ENCODE measurements at regions not wholly inside any gene's neighbourhood (a gene's known extent, or its start where the extent isn't known, plus 50 kb on each side); places are given as distances from the start of the nearest gene placed in this dataset.
A peak's percentile ranks its signal among the peaks of the same experiment; 100 is the strongest.
"Not testable (repeated sequence)": the region's sequence is repeated elsewhere in the genome, so short reads cannot be mapped to it uniquely, and the experiment has no call there.

DNA sequence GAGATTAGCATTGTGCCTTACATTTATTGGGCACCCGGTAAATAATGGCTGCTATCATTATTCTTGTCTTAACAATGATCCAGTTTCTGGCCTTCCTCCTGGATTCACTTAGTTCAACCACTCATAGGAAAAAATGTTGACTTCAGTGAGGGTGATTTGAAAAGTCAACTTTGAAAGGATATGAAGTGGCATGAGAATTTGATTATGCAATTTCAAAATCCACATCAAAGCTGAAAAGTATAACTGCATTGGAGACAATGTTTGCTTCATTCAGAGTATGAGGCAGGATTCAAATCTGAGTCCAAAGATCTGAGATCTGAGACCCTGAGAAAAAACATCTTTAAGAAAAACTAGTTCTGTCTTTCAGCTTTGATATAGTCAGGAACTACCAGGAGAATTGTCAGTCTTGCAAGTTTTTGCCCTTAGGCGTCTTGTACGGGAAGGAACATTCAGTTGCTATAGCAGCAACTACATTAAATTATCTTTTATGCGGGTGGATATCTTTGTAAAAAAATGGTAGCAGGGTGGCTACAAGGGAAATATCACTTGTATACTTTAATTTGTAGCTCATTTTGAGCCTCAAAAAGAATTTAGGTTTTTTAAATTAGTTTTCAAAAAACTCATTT, 587.5 kb upstream of the LCORL start:
- no peak for DNase-seq

GRCh38 chr4:18602610-18603009, 581.1 kb upstream of the LCORL start:
- DNase-seq = not testable (repeated sequence)

GRCh38 chr4:18593297-18594002, 571.9 kb upstream of the LCORL start:
- peak; percentile 28 to 38 for DNase-seq

GRCh38 chr4:18582841-18583240, 561.3 kb upstream of the LCORL start:
- no peak for DNase-seq

DNA sequence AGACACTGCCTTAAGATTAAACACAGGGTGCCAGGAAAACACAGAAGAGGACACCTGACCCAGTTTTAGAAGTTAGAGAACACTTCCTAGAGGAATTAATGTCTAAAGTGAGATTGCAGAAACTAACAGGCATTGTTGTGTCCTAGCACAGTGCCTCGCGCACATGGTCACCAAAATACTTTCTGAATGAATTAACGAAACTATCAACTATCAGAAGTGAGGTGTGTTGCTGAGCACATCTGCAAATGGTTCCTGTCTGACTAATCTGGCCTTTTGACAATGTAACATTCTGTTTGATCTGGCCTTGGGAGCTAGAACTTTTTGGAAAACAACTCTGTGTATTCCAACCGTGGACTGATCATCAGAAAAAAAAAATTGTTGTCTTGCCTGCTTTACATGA, 556.8 kb upstream of the LCORL start:
- DNase-seq = no peak

GRCh38 chr4:18572481-18572880, 550.9 kb upstream of the LCORL start:
- DNase-seq = no peak

DNA sequence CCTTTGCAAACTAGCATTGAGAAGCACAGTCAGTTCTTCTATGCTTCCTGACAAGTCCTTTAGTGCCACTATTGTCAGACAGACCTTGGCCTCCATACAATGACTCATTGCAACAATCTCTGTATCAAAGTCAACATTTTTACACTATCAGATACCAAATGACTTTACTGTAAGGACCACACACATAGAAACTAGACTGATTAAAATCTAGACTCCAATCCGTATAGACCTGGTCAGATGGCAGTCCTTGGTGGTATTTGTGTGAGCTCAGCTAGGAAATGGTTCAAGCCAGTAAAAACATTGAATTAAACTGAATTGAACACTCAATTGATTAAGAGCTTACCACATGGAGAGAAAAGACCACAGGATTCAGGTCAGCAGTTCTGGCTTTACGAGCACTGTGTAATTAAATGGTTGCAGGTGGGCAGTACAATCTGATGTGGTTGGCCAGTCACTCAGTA, 549.8 kb upstream of the LCORL start:
- no peak for DNase-seq

- DNase-seq = no peak
Observed at GRCh38 chr4:18570370-18570769, 548.8 kb upstream of the LCORL start.

- DNase-seq = no peak
Observed at GRCh38 chr4:18568600-18568999, 547.0 kb upstream of the LCORL start.

DNA sequence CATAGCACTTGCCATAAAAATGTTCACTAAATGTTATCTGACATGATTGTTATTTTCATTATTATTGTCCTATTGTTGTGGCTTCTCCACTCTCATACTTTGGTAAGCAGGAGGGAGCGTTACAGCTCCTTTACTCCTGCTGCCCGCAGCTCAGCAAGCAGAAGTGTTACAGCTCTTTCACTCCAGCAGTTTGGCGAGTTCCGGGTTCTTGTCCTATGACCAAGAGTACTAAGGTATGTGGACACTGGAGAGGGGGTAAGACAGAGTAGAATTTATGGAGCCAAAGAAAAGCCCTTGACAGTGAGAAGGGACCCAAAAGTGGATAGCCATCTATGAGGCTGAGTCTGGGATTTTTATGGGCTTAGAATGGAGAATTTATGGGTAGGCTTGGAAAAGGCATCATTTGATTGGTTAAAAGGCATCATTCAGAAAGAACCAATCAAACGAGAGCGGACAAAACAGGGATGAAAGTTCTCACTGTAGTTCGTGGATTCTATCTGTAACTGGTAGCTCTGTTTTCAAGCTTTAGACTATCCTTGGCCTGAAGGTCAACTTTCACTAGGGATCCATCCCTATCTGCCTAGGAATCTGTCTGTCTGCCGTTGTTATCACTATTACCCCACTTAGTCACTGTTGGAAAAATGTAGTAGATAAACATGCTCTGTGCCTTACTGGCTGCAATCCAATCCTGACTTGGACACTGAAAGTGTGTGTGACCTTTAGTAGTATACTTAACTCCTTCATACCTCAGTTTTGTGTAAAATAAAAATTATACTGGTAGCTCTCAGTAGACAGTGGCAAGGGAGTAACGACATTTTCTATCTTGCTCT, 545.6 kb upstream of the LCORL start:
- no peak for DNase-seq

DNA sequence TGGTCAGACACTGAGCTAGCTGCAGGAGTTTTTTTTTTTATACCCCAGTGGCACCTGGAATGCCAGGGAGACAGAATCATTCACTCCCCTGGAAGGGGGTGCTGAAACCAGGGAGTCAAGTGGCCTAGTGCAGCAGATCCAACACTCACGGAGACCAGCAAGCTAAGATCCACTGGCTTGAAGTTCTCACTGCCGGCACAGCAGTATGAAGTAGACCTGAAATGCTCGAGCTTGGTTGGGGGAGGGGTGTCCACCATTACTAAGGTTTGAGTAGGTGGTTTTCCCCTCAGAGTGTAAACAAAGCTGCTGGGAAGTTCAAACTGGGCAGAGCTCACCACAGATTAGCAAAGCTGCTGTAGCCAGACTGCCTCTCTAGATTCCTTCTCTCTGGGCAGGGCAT, 537.9 kb upstream of the LCORL start:
- DNase-seq = no peak

- no peak for DNase-seq
Observed at GRCh38 chr4:18556402-18556801, 534.8 kb upstream of the LCORL start.

DNA sequence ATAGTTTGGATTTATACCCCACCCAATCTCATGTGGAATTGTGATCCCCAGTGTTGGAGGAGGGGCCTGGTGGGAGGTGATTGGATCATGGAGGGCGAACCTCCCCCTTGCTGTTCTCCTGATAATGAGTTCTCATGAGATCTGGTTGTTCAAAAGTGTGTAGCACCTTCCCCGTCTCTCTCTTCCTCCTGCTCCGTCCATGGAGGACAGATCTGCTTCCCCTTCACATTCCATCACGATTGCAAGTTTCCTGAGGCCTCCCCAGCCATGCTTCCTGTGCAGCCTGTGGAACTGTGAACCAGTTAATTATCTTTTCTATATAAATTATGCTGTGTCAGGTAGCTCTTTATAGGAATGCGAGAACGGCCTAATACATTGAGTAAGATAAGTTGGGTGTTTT, 518.8 kb upstream of the LCORL start:
- no peak for DNase-seq

DNA sequence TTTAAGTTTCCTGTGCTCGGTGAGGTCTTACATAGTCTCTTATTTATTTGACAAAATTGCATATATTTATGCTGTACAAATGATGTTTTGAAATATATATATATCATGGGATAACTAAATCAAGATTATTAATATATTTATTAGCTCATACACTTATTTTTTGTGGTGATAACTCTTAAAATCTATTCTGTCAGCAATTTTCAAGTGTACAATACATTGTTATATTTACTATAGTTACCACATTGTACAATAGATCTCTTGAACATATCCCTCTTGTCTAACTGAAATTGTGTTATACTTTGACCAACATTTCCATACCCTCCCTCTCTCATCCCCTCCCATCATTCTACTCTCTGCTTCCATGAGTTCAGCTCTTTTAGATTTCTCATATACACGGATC, 516.6 kb upstream of the LCORL start:
- DNase-seq = no peak

GRCh38 chr4:18536428-18536827, 514.9 kb upstream of the LCORL start:
- no peak for DNase-seq

DNA sequence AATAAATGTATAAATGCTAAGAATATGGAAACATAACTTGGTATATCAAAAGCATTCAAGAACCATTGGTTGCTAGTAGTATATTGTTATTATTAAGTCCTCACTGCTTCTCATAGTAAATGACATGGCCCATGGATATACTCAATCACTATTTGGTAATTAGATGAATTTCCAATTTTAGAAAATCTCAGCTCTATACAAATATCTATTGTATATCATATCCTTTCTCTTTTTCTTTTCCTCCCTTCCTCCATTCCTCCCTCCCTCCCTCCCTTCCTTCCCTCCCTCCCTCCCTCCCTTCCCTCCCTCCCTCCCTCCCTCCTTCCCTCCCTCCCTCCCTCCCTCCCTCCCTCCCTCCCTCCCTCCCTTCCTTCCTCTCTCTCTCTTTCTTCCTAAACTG, 514.4 kb upstream of the LCORL start:
- DNase-seq = no peak

- no peak for DNase-seq
Observed at GRCh38 chr4:18533262-18533775, 511.8 kb upstream of the LCORL start.

GRCh38 chr4:18531731-18532130, 510.2 kb upstream of the LCORL start:
- DNase-seq = no peak

GRCh38 chr4:18529482-18529881, 507.9 kb upstream of the LCORL start:
- DNase-seq = no peak

GRCh38 chr4:18524667-18525066, 503.1 kb upstream of the LCORL start:
- DNase-seq = no peak

DNA sequence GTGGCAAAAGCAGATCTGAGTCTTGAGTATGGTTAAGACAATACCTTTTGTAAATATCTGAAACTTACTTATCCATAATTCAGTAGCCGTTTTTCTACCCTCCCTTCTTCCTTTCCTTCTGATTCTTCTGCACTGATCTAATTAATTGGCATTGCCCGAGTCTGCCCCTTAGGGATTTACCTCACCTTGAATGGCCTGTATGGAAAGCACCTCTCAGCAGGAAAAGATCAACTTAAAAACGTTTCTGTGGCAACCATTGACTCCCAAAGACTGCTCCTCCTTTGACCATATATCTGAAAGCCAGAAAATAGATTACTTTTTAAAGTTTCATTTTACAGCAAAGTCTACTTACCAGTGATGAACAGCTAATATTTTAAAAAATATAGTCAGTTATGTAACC, 496.5 kb upstream of the LCORL start:
- no peak for DNase-seq

DNA sequence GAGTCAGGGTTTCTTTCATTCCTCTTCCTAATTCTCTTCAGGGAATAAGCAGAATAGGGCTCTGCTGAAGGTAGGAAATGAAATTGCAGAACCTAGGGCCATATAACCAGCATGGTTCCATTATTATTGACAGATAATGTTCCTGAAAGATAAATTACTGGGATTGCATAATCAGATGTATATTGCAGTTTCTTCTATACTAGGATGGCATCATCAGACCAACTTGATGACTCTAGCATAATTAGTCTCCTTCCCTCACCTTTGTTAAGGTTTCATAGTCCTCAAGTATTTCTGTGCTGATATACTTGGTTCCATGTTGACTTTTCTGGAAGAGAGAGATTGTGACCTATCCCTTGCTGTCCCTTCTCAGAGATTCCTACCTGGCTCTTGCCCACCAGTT, 492.3 kb upstream of the LCORL start:
- DNase-seq = no peak

DNA sequence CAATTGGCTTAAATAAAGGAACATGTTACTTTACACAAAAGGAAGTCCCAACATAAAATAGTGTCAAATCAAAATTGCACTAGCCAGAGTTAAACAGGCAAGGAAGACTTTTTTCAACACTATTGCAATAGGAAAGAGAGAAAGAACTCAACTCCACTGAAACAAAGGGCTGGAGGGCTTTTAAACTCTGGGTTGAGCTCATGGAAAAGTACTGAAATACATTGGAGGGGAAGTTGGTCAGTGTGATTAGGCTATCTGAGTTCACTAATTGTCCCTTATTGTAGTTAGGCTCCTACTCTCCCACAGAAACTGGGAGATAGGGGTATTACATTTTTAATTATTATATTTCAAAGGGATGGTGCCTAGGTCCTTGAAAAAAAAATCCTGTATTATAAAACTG, 491.2 kb upstream of the LCORL start:
- DNase-seq = no peak

DNA sequence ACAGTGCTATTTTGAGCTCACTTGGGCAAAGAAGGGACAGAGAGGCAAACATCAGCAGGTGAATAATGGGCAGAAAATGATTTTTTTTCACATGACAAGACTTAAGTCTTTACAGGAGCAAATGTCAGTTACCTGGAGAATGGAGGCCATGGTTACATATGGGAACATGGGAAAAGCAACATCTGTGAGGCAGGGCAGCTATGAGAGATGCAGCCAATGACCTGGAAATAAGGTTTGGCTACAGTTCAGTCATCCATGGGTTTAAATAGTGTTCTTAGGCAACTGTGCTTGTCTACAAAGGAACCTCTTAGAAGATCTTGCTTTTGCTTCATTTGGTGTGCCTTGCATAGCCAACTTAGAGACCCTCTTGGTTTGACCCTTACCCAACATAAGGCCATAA, 490.2 kb upstream of the LCORL start:
- DNase-seq = no peak

Data from activated T-cell treated with anti-CD3 and anti-CD28 coated beads, Interleukin-2, amount 50 U/mL, for 48 hours (primary cell).